Liver (tissue), 8 donors: ENCODE measurements at regions not wholly inside any gene's neighbourhood (a gene's known extent, or its start where the extent isn't known, plus 50 kb on each side); places are given as distances from the start of the nearest gene placed in this dataset.

Experiments
- DNase-seq: peaks from one replicate; pipeline ENCODE4 v3.0.0-alpha.2; 2017; ENCODE audit warnings: low spot score
- H3K27ac ChIP-seq, 2 donors: one replicate each; pipeline ENCODE4 v1.7.0; 2013; ENCODE audit warnings: inconsistent platforms in 2 of 2, low read length in 2 of 2, control low read depth in 1 of 2, low read depth in 1 of 2, mild to moderate bottlenecking in 1 of 2
- H3K27me3 ChIP-seq, 4 donors: one replicate each; pipeline versions ENCODE4 v1.6.1 to v1.7.0; 2013; ENCODE audit warnings: low read length in 3 of 4, inconsistent platforms in 1 of 4, mild to moderate bottlenecking in 1 of 4, moderate library complexity in 1 of 4; ENCODE audit not compliant: control insufficient read depth in 4 of 4, insufficient read depth in 4 of 4
- H3K36me3 ChIP-seq, 4 donors: one replicate each; pipeline versions ENCODE4 v1.6.1 to v1.7.0; 2013; ENCODE audit warnings: low read length in 3 of 4, mild to moderate bottlenecking in 3 of 4, low read depth in 1 of 4, moderate library complexity in 1 of 4; ENCODE audit not compliant: control insufficient read depth in 4 of 4, insufficient read depth in 3 of 4
- H3K4me1 ChIP-seq, 4 donors: one replicate each; pipeline versions ENCODE4 v1.6.1 to v1.7.0; 2013; ENCODE audit warnings: low read length in 3 of 4, mild to moderate bottlenecking in 3 of 4, moderate library complexity in 1 of 4; ENCODE audit not compliant: control insufficient read depth in 4 of 4, insufficient read depth in 4 of 4
- H3K4me3 ChIP-seq, 3 donors: one replicate each; pipeline versions ENCODE4 v1.6.1 to v1.7.0; 2013; ENCODE audit warnings: low read length in 3 of 3, control low read depth in 1 of 3, low read depth in 1 of 3, mild to moderate bottlenecking in 1 of 3
- H3K9ac ChIP-seq, 2 donors: one replicate each; pipeline ENCODE4 v1.7.0; 2013; ENCODE audit warnings: low read length in 2 of 2, mild to moderate bottlenecking in 2 of 2, moderate library complexity in 2 of 2, control low read depth in 1 of 2, low read depth in 1 of 2
- H3K9me3 ChIP-seq, 4 donors: one replicate each; pipeline versions ENCODE4 v1.6.1 to v1.7.0; 2013; ENCODE audit warnings: low read length in 3 of 4; ENCODE audit not compliant: control insufficient read depth in 4 of 4
- EGR1 ChIP-seq, 2 donors: IDR thresholded peaks; 2 replicates each; pipeline ENCODE4 v1.6.1; 2016 to 2018; ENCODE audit warnings: antibody characterized with exemption in 2 of 2, low read depth in 2 of 2
- FOXA1 ChIP-seq: IDR thresholded peaks from 2 replicates; pipeline ENCODE4 v1.6.1; 2016; ENCODE audit warnings: antibody characterized with exemption
- FOXA2 ChIP-seq: IDR thresholded peaks from 2 replicates; pipeline ENCODE4 v1.6.1; 2016; ENCODE audit warnings: antibody characterized with exemption
- GABPA ChIP-seq, 2 donors: IDR thresholded peaks in 1 of 2; conservative IDR thresholded peaks in 1 of 2; 2 replicates each; pipeline ENCODE4 v1.6.1; 2016; ENCODE audit warnings: antibody characterized with exemption in 2 of 2, mild to moderate bottlenecking in 1 of 2, moderate library complexity in 1 of 2
- HNF4A ChIP-seq, 2 donors: conservative IDR thresholded peaks; 2 replicates each; pipeline ENCODE4 v1.6.1; 2016; ENCODE audit warnings: antibody characterized with exemption in 2 of 2, mild to moderate bottlenecking in 2 of 2
- JUND ChIP-seq, 2 donors: IDR thresholded peaks; 2 replicates each; pipeline ENCODE4 v1.6.1; 2016; ENCODE audit warnings: antibody characterized with exemption in 2 of 2
- NR2F2 ChIP-seq: IDR thresholded peaks from 2 replicates; pipeline ENCODE4 v1.6.1; 2016; ENCODE audit warnings: antibody characterized with exemption
- RAD21 ChIP-seq, 2 donors: IDR thresholded peaks; 2 replicates each; pipeline ENCODE4 v1.6.1; 2016; ENCODE audit warnings: antibody characterized with exemption in 2 of 2, mild to moderate bottlenecking in 2 of 2
- RXRA ChIP-seq, 2 donors: IDR thresholded peaks; 2 replicates each; pipeline ENCODE4 v1.6.1; 2017 to 2018; ENCODE audit warnings: antibody characterized with exemption in 2 of 2, mild to moderate bottlenecking in 1 of 2
- SP1 ChIP-seq: IDR thresholded peaks from 2 replicates; pipeline ENCODE4 v1.6.1; 2018; ENCODE audit warnings: antibody characterized with exemption, mild to moderate bottlenecking
- TAF1 ChIP-seq: conservative IDR thresholded peaks from 2 replicates; pipeline ENCODE4 v1.6.1; 2016; ENCODE audit warnings: antibody characterized with exemption, mild to moderate bottlenecking
- YY1 ChIP-seq: IDR thresholded peaks from 2 replicates; pipeline ENCODE4 v1.6.1; 2016; ENCODE audit warnings: antibody characterized with exemption, mild to moderate bottlenecking
- WGBS: extraction: QIAGEN DNeasy Blood & Tissue Kit; methylation state at CpG from one replicate; pipeline ENCODE4 v1.1.7; 2013; 5-methylcytosine and 5-hydroxymethylcytosine counted together
- TF ChIP-seq, protein P1 (sequence below): IDR thresholded peaks from 2 replicates; pipeline ENCODE4 v1.6.1; 2016; ENCODE audit warnings: antibody characterized with exemption, mild to moderate bottlenecking
- TF ChIP-seq, protein P2 (sequence below): IDR thresholded peaks from 2 replicates; pipeline ENCODE4 v1.6.1; 2016; ENCODE audit warnings: antibody characterized with exemption
- TF ChIP-seq, protein P3 (sequence below): IDR thresholded peaks from 2 replicates; pipeline ENCODE4 v1.6.1; 2016; ENCODE audit warnings: antibody characterized with exemption
- TF ChIP-seq, protein P4 (sequence below): fragments of 150-350 bp; IDR thresholded peaks from 2 replicates; pipeline ENCODE4 v1.5.1; 2017; ENCODE audit warnings: improper control_type of control experiment, low read depth, low read length; ENCODE audit not compliant: missing input control
- donor health status: healthy.
- donor health status: healthy.
- donor health status: healthy.
- donor health status: healthy.
- donor health status: healthy.

DNA sequence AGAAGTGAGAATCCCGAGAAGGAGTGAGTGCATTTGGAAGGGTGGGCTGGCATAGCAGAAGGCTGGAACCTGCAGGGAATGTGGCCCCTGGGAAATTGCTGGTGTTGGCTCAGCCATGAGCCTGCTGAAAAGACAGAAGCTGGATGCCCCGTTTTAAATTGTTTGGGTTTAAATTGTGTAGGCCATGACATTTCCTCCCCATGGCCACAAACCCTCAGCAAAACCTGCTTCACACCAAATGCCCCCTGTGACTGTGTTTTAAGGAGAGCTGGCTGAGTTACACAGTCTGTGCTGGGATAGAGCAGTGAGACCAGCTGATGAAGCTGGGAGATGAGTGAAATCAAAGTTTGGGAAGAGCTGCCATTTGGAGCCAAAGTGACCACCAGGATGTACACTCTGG is 216.3 kb upstream of the RGMA start (continued):
- TF ChIP-seq, protein P1, sequence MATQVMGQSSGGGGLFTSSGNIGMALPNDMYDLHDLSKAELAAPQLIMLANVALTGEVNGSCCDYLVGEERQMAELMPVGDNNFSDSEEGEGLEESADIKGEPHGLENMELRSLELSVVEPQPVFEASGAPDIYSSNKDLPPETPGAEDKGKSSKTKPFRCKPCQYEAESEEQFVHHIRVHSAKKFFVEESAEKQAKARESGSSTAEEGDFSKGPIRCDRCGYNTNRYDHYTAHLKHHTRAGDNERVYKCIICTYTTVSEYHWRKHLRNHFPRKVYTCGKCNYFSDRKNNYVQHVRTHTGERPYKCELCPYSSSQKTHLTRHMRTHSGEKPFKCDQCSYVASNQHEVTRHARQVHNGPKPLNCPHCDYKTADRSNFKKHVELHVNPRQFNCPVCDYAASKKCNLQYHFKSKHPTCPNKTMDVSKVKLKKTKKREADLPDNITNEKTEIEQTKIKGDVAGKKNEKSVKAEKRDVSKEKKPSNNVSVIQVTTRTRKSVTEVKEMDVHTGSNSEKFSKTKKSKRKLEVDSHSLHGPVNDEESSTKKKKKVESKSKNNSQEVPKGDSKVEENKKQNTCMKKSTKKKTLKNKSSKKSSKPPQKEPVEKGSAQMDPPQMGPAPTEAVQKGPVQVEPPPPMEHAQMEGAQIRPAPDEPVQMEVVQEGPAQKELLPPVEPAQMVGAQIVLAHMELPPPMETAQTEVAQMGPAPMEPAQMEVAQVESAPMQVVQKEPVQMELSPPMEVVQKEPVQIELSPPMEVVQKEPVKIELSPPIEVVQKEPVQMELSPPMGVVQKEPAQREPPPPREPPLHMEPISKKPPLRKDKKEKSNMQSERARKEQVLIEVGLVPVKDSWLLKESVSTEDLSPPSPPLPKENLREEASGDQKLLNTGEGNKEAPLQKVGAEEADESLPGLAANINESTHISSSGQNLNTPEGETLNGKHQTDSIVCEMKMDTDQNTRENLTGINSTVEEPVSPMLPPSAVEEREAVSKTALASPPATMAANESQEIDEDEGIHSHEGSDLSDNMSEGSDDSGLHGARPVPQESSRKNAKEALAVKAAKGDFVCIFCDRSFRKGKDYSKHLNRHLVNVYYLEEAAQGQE = no peak
- no peak for TF ChIP-seq TAF1
- TF ChIP-seq GABPA (IDR thresholded peaks at IDR 0.05 in 1 of 2, conservative IDR thresholded peaks at IDR 0.05 in 1 of 2) = no peak
- TF ChIP-seq RAD21 (IDR thresholded peaks at IDR 0.05) = no peak
- TF ChIP-seq RXRA (IDR thresholded peaks at IDR 0.05) = no peak
- no peak for TF ChIP-seq JUND (IDR thresholded peaks at IDR 0.05)
- no peak for TF ChIP-seq FOXA2

DNA sequence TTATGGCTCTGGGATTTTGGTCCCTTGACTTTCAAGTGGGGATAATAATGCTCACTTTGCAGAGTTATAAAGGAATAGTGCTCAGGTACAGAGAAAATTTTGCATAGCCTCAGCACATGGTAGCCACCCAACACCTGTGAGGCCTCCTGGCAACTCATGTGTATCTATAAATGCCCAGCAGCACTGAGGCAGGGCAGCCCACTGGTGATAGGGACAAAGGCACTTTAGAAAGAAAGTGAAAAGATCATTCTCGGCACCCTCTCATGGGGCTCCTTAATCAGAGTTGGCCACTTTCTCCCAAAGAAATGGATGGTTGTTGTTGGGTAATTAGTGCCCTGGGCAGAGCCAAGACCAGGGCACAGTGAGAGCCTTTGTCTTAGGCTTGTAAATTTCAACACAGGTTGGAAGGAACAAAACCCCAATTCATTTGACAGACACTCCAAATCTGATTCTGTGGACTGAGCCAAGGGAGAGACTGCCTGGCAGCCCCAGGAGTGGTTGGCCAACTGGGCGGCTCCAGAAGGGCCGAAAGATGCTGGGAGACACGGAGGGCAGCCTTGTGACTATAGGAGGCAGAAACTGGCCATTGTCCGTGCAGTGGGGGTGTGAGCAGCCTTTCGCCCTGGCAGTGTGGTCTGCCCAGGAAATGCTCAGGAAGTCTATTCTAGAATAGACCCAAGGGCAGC is 213.2 kb upstream of the RGMA start:
- H3K4me3 ChIP-seq = no peak overlapping the region
- TF ChIP-seq, protein P1 = no peak
- TF ChIP-seq SP1 (no peak), TAF1 (no peak), HNF4A (conservative IDR thresholded peaks at IDR 0.05) (no peak), YY1 (no peak), NR2F2 (no peak), JUND (IDR thresholded peaks at IDR 0.05) (no peak), GABPA (IDR thresholded peaks at IDR 0.05 in 1 of 2, conservative IDR thresholded peaks at IDR 0.05 in 1 of 2) (no peak), RAD21 (IDR thresholded peaks at IDR 0.05) (no peak), EGR1 (IDR thresholded peaks at IDR 0.05; ENCODE audit: low read depth in 2 of 2) (no peak), FOXA1 (no peak)
- TF ChIP-seq, protein P2, sequence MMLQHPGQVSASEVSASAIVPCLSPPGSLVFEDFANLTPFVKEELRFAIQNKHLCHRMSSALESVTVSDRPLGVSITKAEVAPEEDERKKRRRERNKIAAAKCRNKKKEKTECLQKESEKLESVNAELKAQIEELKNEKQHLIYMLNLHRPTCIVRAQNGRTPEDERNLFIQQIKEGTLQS = no peak
- TF ChIP-seq, protein P3, sequence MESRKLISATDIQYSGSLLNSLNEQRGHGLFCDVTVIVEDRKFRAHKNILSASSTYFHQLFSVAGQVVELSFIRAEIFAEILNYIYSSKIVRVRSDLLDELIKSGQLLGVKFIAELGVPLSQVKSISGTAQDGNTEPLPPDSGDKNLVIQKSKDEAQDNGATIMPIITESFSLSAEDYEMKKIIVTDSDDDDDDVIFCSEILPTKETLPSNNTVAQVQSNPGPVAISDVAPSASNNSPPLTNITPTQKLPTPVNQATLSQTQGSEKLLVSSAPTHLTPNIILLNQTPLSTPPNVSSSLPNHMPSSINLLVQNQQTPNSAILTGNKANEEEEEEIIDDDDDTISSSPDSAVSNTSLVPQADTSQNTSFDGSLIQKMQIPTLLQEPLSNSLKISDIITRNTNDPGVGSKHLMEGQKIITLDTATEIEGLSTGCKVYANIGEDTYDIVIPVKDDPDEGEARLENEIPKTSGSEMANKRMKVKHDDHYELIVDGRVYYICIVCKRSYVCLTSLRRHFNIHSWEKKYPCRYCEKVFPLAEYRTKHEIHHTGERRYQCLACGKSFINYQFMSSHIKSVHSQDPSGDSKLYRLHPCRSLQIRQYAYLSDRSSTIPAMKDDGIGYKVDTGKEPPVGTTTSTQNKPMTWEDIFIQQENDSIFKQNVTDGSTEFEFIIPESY = no peak
- TF ChIP-seq, protein P4, sequence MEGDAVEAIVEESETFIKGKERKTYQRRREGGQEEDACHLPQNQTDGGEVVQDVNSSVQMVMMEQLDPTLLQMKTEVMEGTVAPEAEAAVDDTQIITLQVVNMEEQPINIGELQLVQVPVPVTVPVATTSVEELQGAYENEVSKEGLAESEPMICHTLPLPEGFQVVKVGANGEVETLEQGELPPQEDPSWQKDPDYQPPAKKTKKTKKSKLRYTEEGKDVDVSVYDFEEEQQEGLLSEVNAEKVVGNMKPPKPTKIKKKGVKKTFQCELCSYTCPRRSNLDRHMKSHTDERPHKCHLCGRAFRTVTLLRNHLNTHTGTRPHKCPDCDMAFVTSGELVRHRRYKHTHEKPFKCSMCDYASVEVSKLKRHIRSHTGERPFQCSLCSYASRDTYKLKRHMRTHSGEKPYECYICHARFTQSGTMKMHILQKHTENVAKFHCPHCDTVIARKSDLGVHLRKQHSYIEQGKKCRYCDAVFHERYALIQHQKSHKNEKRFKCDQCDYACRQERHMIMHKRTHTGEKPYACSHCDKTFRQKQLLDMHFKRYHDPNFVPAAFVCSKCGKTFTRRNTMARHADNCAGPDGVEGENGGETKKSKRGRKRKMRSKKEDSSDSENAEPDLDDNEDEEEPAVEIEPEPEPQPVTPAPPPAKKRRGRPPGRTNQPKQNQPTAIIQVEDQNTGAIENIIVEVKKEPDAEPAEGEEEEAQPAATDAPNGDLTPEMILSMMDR = no peak
- no peak overlapping the region for H3K27ac ChIP-seq
- no peak overlapping the region for H3K9ac ChIP-seq
- DNase-seq = no peak
- 79% methylated on average over 6 of the region's 6 CpGs for WGBS
- no peaks in the 10 kb centered on the region for H3K27me3 ChIP-seq
- H3K36me3 ChIP-seq = no peaks in the 10 kb centered on the region
- no peaks in the 10 kb centered on the region for H3K9me3 ChIP-seq
- no peaks in the 10 kb centered on the region for H3K4me1 ChIP-seq
